ENCODE measurements at regions not wholly inside any gene's neighbourhood (a gene's known extent, or its start where the extent isn't known, plus 50 kb on each side); places are given as distances from the start of the nearest gene placed in this dataset.
"Not testable (repeated sequence)": the region's sequence is repeated elsewhere in the genome, so short reads cannot be mapped to it uniquely, and the experiment has no call there.

- DNase-seq (ENCODE audit: low read depth), result no peak
Observed at GRCh38 chr12:89289720-89290119, 62.6 kb downstream of the DUSP6 start.

GRCh38 chr12:89288959-89289358, 63.3 kb downstream of the DUSP6 start:
- DNase-seq (ENCODE audit: low read depth), result no peak

GRCh38 chr12:89286501-89286900, 65.8 kb downstream of the DUSP6 start:
- no peak for DNase-seq (ENCODE audit: low read depth)

GRCh38 chr12:89281539-89281867, 70.8 kb downstream of the DUSP6 start:
- DNase-seq (ENCODE audit: low read depth), result no peak

GRCh38 chr12:89280833-89281538, 71.3 kb downstream of the DUSP6 start:
- DNase-seq (ENCODE audit: low read depth), result no peak

- DNase-seq (ENCODE audit: low read depth), result no peak
Observed at GRCh38 chr12:89279499-89279898, 72.8 kb downstream of the DUSP6 start.

- no peak for DNase-seq (ENCODE audit: low read depth)
Observed at GRCh38 chr12:89278862-89279261, 73.4 kb downstream of the DUSP6 start.

- no peak for DNase-seq (ENCODE audit: low read depth)
Observed at GRCh38 chr12:89278169-89278568, 74.1 kb downstream of the DUSP6 start.

- no peak for DNase-seq (ENCODE audit: low read depth)
Observed at GRCh38 chr12:89276860-89277259, 75.4 kb downstream of the DUSP6 start.

GRCh38 chr12:89273525-89273924, 78.8 kb downstream of the DUSP6 start:
- no peak for DNase-seq (ENCODE audit: low read depth)

GRCh38 chr12:89270548-89270947, 81.8 kb downstream of the DUSP6 start:
- no peak for DNase-seq (ENCODE audit: low read depth)

- no peak for DNase-seq (ENCODE audit: low read depth)
Observed at GRCh38 chr12:89269174-89269573, 83.1 kb downstream of the DUSP6 start.

GRCh38 chr12:89267404-89267803, 84.9 kb downstream of the DUSP6 start:
- DNase-seq (ENCODE audit: low read depth), result no peak

- DNase-seq (ENCODE audit: low read depth), result not testable (repeated sequence)
Observed at GRCh38 chr12:89266574-89267188, 85.6 kb downstream of the DUSP6 start.

GRCh38 chr12:89264837-89265236, 87.5 kb downstream of the DUSP6 start:
- DNase-seq (ENCODE audit: low read depth), result no peak

- DNase-seq (ENCODE audit: low read depth), result no peak
Observed at GRCh38 chr12:89263900-89264299, 88.4 kb downstream of the DUSP6 start.

- DNase-seq (ENCODE audit: low read depth), result no peak
Observed at GRCh38 chr12:89262855-89263552, 89.3 kb downstream of the DUSP6 start.

- DNase-seq (ENCODE audit: low read depth), result no peak
Observed at GRCh38 chr12:89261982-89262381, 90.3 kb downstream of the DUSP6 start.

GRCh38 chr12:89260841-89261637, 91.3 kb downstream of the DUSP6 start:
- no peak for DNase-seq (ENCODE audit: low read depth)

GRCh38 chr12:89259821-89260220, 92.5 kb downstream of the DUSP6 start:
- DNase-seq (ENCODE audit: low read depth), result no peak

- no peak for DNase-seq (ENCODE audit: low read depth)
Observed at GRCh38 chr12:89258240-89258969, 93.9 kb downstream of the DUSP6 start.

- no peak for DNase-seq (ENCODE audit: low read depth)
Observed at GRCh38 chr12:89257340-89257739, 95.0 kb downstream of the DUSP6 start.

Measured in stimulated activated CD4-positive, alpha-beta T cell treated with anti-CD3 and anti-CD28 coated beads, Interleukin-2, amount 100 ng/mL, for 4 hours (primary cell).